ENCODE measurements at regions not wholly inside any gene's neighbourhood (a gene's known extent, or its start where the extent isn't known, plus 50 kb on each side); places are given as distances from the start of the nearest gene placed in this dataset.

DNA sequence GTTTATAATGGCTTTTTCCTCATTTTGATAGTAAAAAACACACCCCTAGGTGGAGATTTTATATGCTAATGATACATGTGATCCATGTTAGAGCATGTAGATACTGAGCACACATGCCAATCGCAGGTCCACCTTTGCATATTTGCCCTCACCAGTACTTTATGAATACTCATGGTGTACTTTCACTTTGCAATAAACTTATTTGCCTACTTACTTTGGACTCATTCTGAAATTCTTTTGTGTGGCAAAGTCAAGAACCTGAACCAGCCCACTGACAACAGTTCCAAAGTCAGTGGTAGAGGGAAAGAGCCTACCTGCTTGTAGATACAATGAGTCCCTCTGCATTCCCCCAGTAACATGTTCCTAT lies 58.5 kb upstream of the DHRS4 start:
- H3K36me3 ChIP-seq (replicated peaks in 1 of 2; ENCODE audit: control extremely low read depth in 1 of 2, control insufficient read depth in 1 of 2, extremely low read depth in 1 of 2, insufficient read depth in 2 of 2, low read length in 1 of 2): no peaks in the 10 kb centered on the region
- H3K79me2 ChIP-seq (ENCODE audit: control insufficient read depth, insufficient read depth, low read length): no peaks in the 10 kb centered on the region
- no CpG with 5 or more reads among the region's 1 CpG for WGBS (ENCODE audit: insufficient coverage)
- no peak overlapping the region for H3K4me3 ChIP-seq (ENCODE audit: control extremely low read depth in 1 of 5, extremely low read depth in 1 of 5, insufficient read depth in 1 of 5, low read depth in 2 of 5, low read length in 4 of 5)
- peaks cover 0 to 3% (median 0%) of the 10 kb centered on the region in 4 experiments for H3K27me3 ChIP-seq (replicated peaks in 1 of 4; ENCODE audit: control extremely low read depth in 1 of 4, control insufficient read depth in 3 of 4, insufficient read depth in 4 of 4, low read length in 3 of 4)
- peaks cover 0 to 9% (median 0%) of the 10 kb centered on the region in 3 donors for H3K9me3 ChIP-seq (ENCODE audit: control extremely low read depth in 1 of 3, control insufficient read depth in 2 of 3, insufficient read depth in 1 of 3, low read length in 2 of 3)
- ATAC-seq (ENCODE audit: low read depth): no peak
- Mint-ChIP-seq H3K27me3 (peaks cover 6% of the 10 kb centered on the region), H3K4me1 (no peaks in the 10 kb centered on the region), H3K4me3 (no peak overlapping the region), H3K27ac (no peak overlapping the region), H3K9me3 (ENCODE audit: insufficient read depth) (no peaks in the 10 kb centered on the region)
- H3K9ac ChIP-seq (ENCODE audit: low read length): no peak overlapping the region
- H3K4me1 ChIP-seq (ENCODE audit: control insufficient read depth in 2 of 2, insufficient read depth in 2 of 2, low read length in 2 of 2): no peaks in the 10 kb centered on the region
- H4K20me1 ChIP-seq (ENCODE audit: control insufficient read depth, insufficient read depth, low read length, poor library complexity, severe bottlenecking): no peaks in the 10 kb centered on the region
- ChIA-PET CTCF (no interaction called here), POLR2A (no interaction called here)
- H3K4me2 ChIP-seq (replicated peaks; ENCODE audit: low read depth, low read length, poor library complexity, severe bottlenecking): no peak overlapping the region
- H2AFZ ChIP-seq (ENCODE audit: insufficient read depth, low read depth, low read length, poor library complexity, severe bottlenecking): no peak overlapping the region
- TF ChIP-seq EZH2 (IDR thresholded peaks at IDR 0.05; ENCODE audit: borderline replicate concordance, insufficient read depth, low read depth, low read length, poor library complexity, severe bottlenecking): no peak
- TF ChIP-seq, protein P1, sequence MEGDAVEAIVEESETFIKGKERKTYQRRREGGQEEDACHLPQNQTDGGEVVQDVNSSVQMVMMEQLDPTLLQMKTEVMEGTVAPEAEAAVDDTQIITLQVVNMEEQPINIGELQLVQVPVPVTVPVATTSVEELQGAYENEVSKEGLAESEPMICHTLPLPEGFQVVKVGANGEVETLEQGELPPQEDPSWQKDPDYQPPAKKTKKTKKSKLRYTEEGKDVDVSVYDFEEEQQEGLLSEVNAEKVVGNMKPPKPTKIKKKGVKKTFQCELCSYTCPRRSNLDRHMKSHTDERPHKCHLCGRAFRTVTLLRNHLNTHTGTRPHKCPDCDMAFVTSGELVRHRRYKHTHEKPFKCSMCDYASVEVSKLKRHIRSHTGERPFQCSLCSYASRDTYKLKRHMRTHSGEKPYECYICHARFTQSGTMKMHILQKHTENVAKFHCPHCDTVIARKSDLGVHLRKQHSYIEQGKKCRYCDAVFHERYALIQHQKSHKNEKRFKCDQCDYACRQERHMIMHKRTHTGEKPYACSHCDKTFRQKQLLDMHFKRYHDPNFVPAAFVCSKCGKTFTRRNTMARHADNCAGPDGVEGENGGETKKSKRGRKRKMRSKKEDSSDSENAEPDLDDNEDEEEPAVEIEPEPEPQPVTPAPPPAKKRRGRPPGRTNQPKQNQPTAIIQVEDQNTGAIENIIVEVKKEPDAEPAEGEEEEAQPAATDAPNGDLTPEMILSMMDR (IDR thresholded peaks at IDR 0.05): no peak
- no peak for DNase-seq
- H3K27ac ChIP-seq (ENCODE audit: low read length in 2 of 2): no peak overlapping the region
- intact Hi-C loops (cut with micrococcal nuclease): no loop called here

DNA sequence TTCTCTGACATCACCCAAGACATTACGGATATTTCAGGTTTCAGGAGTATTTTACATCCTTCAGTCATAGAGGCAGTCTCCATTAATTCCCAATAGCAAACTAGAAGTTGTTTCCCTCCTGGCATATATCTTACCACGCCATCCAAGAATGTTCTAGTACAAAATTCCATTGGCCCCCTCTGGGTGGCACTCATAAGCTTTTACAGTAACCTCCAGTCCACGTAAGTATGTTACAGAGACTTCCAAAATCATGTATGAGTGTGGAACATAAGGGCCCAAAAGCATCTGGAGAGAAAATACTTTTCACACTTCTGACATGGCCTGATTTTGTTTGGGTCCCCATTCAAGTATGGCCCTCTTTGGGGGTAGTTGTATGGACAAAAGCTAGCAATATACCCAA lies 58.1 kb upstream of the DHRS4 start:
- ChIA-PET CTCF (no interaction called here), POLR2A (no interaction called here)
- DNase-seq (no peak), ATAC-seq (ENCODE audit: low read depth) (no peak)
- no peak overlapping the region for H3K27ac Mint-ChIP-seq
- Histone ChIP-seq H3K27me3 (replicated peaks in 1 of 4; ENCODE audit: control extremely low read depth in 1 of 4, control insufficient read depth in 3 of 4, insufficient read depth in 4 of 4, low read length in 3 of 4) (peaks cover 0 to 3% (median 0%) of the 10 kb centered on the region in 4 experiments), H4K20me1 (ENCODE audit: control insufficient read depth, insufficient read depth, low read length, poor library complexity, severe bottlenecking) (no peaks in the 10 kb centered on the region), H3K79me2 (ENCODE audit: control insufficient read depth, insufficient read depth, low read length) (no peaks in the 10 kb centered on the region), H3K27ac (ENCODE audit: low read length in 2 of 2) (no peak overlapping the region), H3K9me3 (ENCODE audit: control extremely low read depth in 1 of 3, control insufficient read depth in 2 of 3, insufficient read depth in 1 of 3, low read length in 2 of 3) (peaks cover 0 to 9% (median 0%) of the 10 kb centered on the region in 3 donors), H3K4me1 (ENCODE audit: control insufficient read depth in 2 of 2, insufficient read depth in 2 of 2, low read length in 2 of 2) (no peaks in the 10 kb centered on the region), H3K36me3 (replicated peaks in 1 of 2; ENCODE audit: control extremely low read depth in 1 of 2, control insufficient read depth in 1 of 2, extremely low read depth in 1 of 2, insufficient read depth in 2 of 2, low read length in 1 of 2) (no peaks in the 10 kb centered on the region), H3K4me2 (replicated peaks; ENCODE audit: low read depth, low read length, poor library complexity, severe bottlenecking) (no peak overlapping the region), H3K4me3 (ENCODE audit: control extremely low read depth in 1 of 5, extremely low read depth in 1 of 5, insufficient read depth in 1 of 5, low read depth in 2 of 5, low read length in 4 of 5) (no peak overlapping the region), H2AFZ (ENCODE audit: insufficient read depth, low read depth, low read length, poor library complexity, severe bottlenecking) (no peak overlapping the region), H3K9ac (ENCODE audit: low read length) (no peak overlapping the region)
- 90% methylated on average over 2 of the region's 3 CpGs for WGBS (ENCODE audit: insufficient coverage)
- no peaks in the 10 kb centered on the region for H3K4me1 Mint-ChIP-seq
- peaks cover 3% of the 10 kb centered on the region for H3K27me3 Mint-ChIP-seq
- intact Hi-C loops (cut with micrococcal nuclease): no loop called here
- no peak overlapping the region for H3K4me3 Mint-ChIP-seq
- H3K9me3 Mint-ChIP-seq (ENCODE audit: insufficient read depth): no peaks in the 10 kb centered on the region
- TF ChIP-seq, protein P1 (IDR thresholded peaks at IDR 0.05): no peak
- TF ChIP-seq EZH2 (IDR thresholded peaks at IDR 0.05; ENCODE audit: borderline replicate concordance, insufficient read depth, low read depth, low read length, poor library complexity, severe bottlenecking): no peak

All from B cell (primary cell).